GM21825 (cell line): ENCODE measurements at regions not wholly inside any gene's neighbourhood (a gene's known extent, or its start where the extent isn't known, plus 50 kb on each side); places are given as distances from the start of the nearest gene placed in this dataset.
A peak's percentile ranks its signal among the peaks of the same experiment; 100 is the strongest.
"Not testable (repeated sequence)": the region's sequence is repeated elsewhere in the genome, so short reads cannot be mapped to it uniquely, and the experiment has no call there.

Experiments used
- ATAC-seq: cut with Tn5 transposase; IDR thresholded peaks from one replicate; pipeline ENCODE4 v1.9.1; 2021; ENCODE audit warnings: mild to moderate bottlenecking, moderate library complexity; ENCODE audit not compliant: unreplicated experiment

- no peak for ATAC-seq
These were observed 353.9 kb downstream of the NKX6-1 start for GRCh38 chr4:84145176-84145575.

DNA sequence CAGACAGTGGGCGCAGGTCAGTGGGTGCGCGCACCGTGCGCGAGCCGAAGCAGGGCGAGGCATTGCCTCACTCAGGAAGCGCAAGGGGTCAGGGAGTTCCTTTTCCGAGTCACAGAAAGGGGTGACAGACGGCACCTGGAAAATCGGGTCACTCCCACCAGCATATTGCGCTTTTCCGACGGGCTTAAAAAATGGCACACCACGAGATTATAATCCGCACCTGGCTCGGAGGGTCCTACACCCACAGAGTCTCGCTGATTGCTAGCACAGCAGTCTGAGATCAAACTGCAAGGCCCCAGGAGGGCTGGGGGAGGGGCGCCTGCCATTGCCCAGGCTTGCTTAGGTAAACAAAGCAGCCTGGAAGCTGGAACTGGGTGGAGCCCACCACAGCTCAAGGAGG, 372.2 kb downstream of the NKX6-1 start:
- not testable (repeated sequence) for ATAC-seq

DNA sequence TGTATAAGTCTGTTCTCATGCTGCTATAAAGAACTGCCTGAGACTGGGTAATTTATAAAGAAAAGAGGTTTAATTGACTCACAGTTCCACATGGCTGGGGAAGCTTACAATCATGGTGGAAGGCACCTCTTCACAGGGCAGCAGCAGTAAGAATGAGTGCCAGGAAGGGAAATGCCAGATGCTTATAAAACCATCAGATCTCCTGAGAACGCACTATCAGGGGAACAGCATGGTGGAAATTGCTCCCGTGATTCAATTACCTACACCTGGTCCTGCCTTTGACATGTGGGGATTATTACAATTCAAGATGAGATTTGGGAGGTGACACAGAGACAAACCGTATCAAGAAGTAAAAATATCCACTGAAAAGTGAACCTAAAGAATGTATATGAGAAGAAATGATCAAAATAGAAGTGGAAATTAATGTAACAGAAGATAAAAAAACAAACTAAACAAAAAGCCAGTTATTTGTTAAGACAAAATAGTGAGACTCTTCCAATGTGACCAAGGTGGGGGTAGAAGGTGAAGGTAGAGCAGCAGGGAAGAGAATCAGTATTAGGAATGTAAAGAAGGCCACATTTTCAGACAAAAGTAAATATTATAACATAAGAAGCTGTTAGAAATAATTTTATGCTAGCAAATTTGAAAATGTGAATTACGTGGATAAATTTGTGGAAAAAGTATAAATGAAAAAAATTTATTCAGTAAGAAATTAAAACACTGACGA, 372.9 kb downstream of the NKX6-1 start:
- no peak for ATAC-seq

DNA sequence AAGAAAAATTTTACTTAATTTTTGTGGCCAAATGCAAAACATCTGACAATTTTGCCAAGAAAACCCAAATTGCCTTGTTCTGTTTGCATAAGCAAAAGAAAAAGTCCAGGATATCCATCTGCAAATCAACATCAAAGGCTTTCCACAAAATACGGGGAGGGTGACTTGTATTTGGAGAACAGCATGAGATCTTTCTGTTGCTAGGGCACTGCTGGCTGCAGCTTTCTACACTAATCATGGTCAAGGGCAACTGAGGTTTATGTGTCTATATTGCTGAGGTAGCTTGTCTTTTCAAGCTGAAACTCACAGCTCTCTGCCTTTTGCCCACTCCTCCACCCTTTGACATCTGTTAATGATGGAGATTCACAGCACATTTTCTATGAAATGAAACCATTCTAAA, 389.1 kb downstream of the NKX6-1 start:
- no peak for ATAC-seq

DNA sequence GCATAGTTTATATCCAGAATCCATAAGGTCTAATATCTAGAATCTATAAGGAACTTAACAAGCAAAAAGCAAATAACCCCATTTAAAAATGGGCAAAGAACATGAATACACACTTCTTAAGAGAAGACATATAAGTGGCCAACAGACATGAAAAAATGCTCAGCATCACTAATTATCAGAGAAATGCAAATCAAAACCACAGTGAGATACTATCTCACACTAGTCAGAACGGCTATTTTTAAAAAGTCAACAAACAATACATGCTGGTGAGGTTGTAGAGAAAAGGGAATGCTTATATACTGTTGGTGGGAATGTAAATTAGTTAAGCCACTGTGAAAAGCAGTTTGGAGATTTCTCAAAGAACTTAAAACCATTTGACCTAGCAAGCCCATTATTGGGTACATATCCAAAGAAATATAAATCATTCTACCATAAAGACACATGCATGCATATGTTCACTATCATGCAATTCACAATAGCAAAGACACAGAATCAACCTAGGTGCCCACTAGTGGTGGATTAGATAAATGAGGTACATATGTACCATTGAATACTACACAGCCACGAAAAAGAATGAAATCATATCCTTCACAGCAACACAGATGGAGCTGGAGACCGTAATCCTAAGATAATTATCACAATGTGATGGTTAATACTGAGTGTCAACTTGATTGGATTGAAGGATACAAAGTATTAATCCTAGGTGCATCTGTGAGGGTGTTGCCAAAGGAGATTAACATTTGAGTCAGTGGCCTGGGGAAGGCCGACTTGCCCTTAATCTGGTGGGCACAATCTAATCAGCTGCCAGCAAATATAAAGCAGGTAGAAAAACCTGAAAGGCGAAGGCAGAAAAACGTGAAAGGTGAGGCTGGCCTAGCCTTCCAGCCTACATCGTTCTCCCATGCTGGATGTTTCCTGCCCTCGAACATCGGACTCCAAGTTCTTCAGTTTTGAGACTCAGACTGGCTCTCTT, 397.2 kb downstream of the NKX6-1 start:
- not testable (repeated sequence) for ATAC-seq

GRCh38 chr4:84100071-84100470, 399.0 kb downstream of the NKX6-1 start:
- no peak for ATAC-seq

GRCh38 chr4:84099599-84099998, 399.5 kb downstream of the NKX6-1 start:
- no peak for ATAC-seq

GRCh38 chr4:84091266-84091665, 407.8 kb downstream of the NKX6-1 start:
- no peak for ATAC-seq

DNA sequence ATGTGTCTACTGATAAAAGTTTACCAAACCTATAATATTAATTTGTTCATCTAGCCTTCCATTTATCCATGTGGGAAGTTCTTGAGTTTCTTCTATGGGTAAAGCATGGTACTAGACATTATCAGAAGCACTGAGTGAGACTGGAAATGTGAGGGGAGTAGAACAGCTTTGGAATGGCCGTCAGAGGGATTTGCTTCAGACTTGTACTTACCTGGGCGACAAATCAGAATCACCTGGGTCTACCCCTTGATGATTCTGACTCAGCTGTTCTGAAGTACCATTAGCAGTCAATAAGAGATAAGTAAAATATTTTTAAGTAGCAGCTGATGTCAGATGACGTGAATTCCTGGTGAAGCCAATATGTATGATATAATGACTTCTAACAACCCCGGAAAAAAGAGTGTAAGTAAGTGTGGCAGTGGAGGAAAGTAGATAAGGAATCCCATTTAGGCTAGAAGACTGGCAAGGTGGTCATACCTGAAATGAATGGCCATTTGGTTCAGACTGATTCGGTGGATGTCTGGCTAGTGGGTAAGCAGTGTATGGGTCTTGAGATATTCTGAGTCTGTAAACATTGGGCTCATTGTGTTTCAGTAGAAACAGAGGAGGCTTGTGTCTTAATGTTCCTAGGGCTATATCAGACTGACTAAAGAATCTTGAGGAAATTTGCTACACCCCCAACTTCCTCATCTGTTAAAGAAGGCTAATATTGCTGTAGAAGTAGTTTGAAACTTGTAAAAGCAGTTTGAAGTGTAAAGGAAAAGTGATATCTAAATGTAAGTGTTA, 409.2 kb downstream of the NKX6-1 start:
- ATAC-seq: no peak

DNA sequence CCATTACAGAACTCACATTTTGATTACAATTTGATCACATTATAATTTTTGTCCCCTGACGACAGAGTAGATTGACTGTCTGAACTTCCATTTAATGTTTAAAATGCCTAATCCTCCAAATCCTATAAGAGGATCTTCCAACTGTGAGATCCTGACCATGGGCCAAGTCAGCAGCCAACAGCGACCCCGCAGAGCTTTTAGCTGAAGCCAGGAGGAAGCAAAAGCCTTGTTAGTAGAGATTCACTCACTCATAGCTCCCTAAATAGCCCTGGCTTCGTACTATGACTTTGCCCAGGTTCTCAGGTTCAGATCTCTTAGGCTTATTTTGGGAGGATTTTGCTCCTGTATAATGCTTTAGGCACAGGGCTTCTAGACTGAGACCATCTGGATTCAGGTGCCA, 413.1 kb downstream of the NKX6-1 start:
- no peak for ATAC-seq

DNA sequence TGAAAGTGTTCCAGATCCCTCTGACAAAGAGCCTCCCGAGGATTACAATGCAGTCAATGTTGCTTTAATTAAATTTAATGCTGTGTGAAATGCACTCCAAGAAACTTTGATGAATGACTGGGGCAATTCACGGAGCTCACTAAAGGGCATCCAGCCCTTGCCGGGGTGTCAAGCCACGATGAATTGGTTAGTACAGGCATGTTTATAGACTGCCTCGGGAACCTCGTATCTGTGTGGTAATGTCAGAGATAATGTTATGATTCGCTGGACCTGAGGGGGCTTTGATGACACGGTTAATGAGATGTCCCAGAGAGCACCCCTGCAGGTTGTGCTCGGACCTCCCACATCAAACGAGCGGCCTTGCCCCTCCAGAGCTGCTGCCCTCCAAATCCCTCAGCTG, 428.8 kb downstream of the NKX6-1 start:
- no peak for ATAC-seq

DNA sequence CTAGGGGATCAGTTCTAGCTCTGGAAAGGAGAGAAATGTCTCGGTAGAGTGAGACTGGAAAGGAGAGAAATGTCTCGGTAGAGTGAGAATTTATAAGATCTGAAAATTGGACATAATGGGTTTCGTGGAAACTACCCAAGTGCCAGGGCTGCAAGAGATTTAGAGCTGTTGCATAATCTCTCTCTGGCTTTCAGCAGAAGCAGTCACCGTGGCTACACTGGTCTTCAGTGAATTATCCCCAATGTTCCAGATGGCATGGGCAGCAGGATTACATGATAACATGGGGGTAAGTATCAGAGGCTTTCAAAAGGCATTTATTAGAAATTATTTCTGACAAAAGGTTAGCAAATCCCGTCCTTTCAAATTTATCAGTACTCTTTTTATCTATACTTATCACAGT, 435.5 kb downstream of the NKX6-1 start:
- ATAC-seq: no peak

GRCh38 chr4:84058201-84058600, 440.9 kb downstream of the NKX6-1 start:
- no peak for ATAC-seq

DNA sequence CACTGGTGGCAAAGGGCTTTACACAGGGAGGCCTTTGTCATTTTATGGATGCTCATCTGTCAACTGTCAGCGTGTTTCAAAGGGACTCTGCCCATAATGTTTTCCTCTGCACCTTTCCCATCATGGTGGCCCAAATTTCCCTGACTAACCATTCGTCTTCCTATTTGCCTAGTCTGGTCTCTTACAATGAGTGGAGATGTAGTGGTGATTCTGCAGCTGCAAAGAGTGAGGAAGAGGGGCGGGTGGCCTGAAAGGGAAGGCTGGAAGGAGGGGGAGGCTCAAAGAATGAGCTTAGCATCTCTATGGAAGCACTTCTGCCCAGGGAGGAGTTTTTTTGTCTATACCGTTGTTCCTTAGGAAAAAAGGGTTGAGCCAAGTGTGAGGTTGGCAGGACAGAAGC, 447.5 kb downstream of the NKX6-1 start:
- ATAC-seq: no peak

- ATAC-seq: no peak
These were observed 448.0 kb downstream of the NKX6-1 start for GRCh38 chr4:84051089-84051488.

DNA sequence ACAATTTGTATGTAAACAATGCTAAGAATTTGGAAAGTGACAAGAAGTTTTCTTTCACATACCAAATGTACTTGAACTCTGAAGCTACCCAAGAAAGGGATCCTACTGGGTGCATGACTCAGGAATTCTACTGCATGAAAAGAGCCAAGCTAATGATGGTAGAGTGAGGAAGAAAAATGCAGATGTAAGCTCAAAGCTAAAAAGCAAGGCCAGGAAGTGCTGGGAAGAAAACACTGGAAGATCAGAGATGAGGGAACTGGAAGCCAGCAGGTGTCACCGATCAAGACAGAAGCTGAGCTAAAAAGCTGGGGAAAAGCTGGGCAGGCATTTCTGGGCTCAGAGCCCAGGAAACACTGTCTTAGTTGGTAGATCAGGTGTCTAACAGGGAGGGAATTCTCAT, 449.1 kb downstream of the NKX6-1 start:
- no peak for ATAC-seq

DNA sequence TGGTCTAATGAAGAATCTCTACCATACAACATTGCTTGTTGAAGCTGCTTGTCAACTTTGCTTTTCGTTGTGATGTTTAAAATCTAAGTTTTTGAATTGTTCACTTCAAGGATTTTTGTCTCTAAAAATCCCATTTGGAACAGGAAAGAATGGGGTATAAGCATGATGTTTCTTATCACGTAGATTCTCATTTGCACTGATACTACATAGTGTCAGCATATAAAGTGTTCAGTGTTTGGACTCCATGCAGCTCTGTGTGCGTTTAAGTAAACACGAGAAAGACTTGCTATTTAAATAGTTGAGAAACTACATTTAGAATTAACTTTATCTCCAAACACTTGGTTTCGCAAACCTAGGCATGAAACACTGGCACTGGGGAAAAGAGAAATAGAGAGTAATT, 452.5 kb downstream of the NKX6-1 start:
- ATAC-seq: no peak

- no peak for ATAC-seq
These were observed 457.7 kb downstream of the NKX6-1 start for GRCh38 chr4:84041426-84041825.

GRCh38 chr4:84035568-84035967, 463.5 kb downstream of the NKX6-1 start:
- no peak for ATAC-seq

GRCh38 chr4:84032372-84032771, 466.7 kb downstream of the NKX6-1 start:
- peak; percentile 63 for ATAC-seq

DNA sequence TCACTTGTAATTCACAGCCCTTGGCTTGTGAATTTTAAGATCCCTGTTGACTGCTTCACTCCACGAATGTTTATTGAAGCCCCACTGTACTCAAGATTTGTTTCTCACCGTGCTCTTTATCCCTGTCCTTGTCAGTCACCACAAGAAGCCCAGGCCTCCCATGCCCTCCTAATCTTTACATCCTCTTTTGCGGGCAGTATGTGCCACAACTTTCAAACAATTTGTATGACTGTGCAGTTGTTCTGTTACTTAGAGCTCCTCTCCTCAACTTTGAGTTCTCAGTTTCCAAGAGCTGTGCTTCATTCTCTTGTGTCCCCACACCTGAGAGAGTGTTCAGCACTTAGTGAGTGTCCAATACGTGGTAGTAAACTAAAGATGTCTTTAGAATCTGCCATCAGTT, 467.7 kb downstream of the NKX6-1 start:
- no peak for ATAC-seq
